HG02759 (cell line): ENCODE measurements at regions not wholly inside any gene's neighbourhood (a gene's known extent, or its start where the extent isn't known, plus 50 kb on each side); places are given as distances from the start of the nearest gene placed in this dataset.
"Not testable (repeated sequence)": the region's sequence is repeated elsewhere in the genome, so short reads cannot be mapped to it uniquely, and the experiment has no call there.

Experiments
- ATAC-seq: cut with Tn5 transposase; IDR thresholded peaks from one replicate; pipeline ENCODE4 v1.9.1; 2021; ENCODE audit warnings: mild to moderate bottlenecking, moderate library complexity; ENCODE audit not compliant: unreplicated experiment

DNA sequence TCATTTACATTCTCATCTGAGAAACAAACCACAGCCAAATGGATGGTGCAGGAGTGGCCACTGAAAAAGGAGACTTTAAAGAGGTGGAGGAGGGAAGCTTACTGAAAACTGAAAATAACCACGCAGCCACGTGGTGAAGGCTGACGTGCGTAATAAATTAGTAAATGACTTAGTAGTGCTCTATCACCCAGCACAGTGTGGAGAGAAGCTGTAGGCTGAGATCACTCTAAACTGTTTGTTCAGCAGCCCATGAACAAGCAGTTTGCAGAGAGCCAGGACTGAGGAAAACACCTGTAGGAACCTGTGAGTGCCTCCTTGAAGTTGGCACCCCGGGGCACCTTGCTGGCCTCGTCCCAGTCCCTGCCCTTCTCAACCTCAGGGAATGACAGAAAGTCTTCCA is 193.0 kb downstream of the TXNL1 start:
- no peak for ATAC-seq

DNA sequence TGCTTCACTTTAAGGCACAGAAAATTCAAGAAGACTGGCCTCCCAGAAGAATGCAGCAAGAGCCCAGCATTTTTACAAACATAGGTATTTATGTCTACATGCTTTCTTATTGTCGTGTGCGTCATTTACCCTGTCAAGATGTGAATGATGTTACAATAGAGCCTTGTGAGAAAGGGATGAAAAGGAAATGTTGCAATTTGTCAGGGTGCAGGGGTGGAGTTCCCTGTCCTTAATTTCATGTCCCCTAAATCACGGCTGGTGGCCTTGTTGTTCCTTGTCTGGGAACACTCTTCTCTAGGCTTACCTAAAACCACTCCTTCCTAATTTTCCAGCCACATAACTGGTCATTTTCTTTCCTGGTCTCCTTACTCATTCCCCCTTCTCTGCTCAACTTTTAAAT is 194.2 kb downstream of the TXNL1 start:
- no peak for ATAC-seq

DNA sequence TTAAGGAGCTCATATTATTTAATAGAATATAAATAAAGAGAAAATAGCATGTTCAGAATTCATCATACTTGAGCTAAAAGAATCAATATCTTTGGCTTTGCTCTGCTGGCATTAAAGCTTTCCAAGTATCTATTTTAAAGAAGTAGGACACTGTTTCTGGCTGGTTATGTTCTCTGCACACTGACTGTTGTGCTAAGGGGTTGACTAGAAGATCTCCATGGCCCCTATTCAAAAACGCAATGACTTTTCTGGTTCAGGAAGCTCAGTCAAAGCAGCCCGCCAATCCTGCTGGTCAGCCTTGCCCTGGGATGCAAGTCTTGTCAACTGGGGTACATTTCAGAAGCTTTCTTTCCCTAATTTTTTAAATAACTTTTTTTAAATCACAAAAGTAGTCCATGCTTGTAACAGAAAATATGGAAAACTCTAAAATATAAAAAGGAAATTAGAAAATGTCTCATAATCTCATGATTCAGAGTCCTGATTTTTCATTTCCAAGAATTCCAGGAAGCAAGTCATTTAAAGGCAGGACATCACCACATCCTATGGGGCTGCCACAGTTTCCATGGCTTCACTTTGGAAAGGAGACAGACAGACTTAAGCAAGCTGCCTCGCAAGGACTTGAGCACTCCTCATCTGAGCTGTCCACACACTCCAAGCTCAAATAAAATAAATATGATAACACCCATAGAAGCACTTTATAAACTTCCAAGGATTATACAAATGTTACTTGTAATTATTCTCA is 195.1 kb downstream of the TXNL1 start:
- no peak for ATAC-seq

DNA sequence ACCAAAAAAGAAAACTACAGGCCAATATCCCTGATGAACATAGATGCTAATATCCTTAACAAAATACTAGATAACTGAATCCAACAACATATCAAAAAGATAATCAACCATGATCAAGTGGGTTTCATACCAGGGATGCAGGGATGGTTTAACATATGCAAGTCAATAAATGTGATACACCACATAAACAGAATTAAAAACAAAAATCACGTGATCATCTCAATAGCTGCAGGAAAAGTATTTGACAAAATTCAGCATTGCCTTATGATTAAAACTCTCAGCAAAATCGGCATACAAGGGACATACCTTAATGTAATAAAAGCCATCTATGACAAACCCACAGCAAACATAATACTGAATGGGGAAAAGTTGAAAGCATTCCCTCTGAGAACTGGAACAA is 199.9 kb downstream of the TXNL1 start:
- not testable (repeated sequence) for ATAC-seq

DNA sequence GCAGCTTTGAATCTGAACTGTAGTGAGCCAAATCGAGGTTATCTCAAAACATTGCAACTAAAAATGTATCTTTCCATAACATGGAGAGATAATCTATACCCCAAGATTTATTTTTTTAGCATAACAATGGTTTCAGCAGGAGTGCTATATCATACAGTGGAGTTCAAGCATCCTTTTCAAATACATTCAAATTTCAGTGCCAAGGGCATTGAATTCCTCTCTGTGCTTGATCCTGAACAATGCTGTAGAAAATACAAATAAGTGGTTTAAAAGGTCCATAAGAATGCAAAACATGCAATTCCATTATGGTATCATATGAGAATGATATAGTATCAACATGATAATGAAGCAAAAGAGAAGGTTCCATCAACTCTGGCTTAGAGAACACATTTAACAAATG is 201.7 kb downstream of the TXNL1 start:
- ATAC-seq, result no peak

DNA sequence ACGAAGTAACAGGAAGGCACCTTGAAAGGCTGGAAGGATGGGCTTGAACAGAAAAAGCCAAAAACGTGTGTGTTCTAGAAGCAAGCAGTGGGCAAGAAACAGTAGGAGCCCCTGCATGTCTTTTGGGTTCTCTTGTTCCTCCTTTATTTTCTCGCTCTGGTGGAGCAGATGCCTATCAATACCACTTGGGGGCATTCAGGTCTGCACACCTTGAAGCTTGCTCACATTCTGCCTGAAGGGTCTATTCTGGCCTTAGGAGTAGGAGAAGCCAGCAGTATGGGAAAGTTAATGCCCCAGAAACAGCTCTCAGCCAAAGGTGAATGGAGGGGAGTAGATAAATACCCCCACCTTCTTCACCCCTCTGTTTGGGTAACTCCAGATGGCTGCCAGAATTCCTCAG is 204.5 kb downstream of the TXNL1 start:
- ATAC-seq, result no peak

DNA sequence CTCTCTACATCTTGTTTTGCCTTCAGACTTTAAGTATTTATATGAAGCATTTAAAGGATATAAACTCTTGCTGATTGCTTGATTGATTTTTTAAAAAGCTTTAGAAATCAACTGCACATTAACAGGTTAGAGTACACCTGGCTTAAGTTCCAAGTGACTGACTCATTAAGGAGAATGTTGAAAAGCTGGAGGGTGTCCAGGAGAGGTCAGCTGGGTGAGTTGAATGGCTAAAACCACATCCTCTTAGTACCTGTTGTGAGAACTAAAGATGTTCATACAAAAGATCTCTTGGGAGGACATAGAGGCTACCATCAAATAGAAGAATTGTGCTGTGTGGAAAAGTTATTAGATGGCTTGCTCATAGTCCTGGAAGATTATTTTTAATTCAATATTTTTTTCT is 206.8 kb downstream of the TXNL1 start:
- ATAC-seq, result no peak

DNA sequence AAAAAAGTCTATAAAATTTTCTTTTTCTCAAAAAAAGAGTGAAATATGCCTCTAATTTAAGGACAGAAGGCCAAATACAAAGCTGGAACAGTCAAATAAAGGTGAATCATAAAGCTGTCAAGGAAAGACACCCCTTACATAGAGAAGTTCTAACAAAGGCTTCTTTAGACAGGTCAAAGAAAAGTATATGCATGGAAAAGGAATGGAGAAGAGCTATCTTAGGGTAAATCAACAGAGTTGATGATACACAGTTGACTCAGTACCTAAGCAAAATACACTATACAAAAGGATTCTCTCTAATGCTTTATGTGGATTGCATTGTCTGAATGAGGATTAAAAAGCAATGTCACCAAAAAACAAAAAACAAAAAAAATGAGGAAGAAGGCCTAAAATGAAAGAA is 214.8 kb downstream of the TXNL1 start:
- no peak for ATAC-seq

DNA sequence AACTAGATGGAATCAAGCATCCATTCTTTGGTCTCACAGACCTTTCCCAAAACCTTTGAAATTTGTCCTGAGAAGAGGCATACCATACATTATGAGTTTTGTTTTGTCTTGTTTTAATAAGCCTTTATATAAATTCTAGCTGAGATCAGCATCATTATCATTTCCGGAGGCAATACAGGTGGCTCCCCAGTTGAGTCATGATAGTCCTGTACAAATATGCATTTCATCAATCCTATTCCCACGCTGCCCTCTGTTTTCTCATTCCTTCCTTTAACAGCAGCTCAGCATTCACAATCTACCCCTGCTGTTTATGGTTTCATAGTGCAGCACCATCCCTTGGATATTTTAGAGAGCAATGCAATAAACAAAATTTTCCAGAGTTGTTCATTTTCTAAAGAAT is 216.7 kb downstream of the TXNL1 start:
- no peak for ATAC-seq

DNA sequence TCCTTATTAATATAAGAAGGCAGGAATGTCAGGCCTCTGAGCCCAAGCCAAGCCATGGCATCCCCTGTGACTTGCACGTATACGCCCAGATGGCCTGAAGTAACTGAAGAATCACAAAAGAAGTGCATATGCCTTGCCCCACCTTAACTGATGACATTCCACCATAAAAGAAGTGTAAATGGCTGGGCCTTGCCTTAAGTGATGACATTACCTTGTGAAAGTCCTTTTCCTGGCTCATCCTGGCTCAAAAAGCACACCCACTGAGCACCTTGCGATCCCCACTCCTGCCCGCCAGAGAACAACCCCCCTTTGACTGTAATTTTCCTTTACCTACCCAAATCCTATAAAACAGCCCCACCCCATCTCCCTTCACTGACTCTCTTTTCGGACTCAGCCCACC is 217.5 kb downstream of the TXNL1 start:
- ATAC-seq, result not testable (repeated sequence)

DNA sequence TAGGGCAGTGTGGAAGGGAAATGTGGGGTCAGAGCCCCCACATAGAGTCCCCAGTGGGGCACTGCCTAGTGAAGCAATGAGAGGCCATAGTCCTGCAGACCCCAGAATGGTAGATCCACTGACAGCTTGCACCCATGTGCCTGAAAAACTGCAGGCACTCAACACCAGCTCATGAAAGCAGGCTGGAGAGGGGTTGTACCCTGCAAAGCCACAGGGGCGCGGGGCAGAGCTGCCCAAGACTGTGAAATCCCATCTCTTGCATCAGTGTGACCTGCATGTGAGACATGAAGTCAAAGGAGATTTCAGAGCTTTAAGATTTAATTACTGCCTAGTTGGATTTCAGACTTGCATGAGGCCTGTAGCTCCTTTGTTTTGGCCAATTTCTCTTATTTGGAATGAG is 224.0 kb downstream of the TXNL1 start:
- ATAC-seq, result no peak

DNA sequence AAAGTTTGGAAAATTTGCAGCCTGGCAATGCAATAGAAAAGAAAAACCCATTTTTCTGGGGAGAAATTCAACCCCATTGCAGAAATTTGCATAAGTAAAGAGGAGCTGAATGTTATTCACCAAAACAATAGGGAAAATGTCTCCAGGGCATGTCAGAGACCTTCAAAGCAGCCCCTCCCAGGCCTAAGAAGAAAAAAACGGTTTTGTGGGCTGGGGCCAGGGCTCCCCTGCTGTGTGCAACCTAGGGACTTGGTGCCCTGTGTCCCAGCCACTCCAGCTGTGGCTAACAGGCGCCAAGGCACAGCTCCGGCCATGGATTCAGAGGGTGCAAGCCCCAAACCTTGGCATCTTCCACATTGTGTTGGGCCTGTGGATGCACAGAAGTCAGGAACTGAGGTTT is 224.5 kb downstream of the TXNL1 start:
- no peak for ATAC-seq

DNA sequence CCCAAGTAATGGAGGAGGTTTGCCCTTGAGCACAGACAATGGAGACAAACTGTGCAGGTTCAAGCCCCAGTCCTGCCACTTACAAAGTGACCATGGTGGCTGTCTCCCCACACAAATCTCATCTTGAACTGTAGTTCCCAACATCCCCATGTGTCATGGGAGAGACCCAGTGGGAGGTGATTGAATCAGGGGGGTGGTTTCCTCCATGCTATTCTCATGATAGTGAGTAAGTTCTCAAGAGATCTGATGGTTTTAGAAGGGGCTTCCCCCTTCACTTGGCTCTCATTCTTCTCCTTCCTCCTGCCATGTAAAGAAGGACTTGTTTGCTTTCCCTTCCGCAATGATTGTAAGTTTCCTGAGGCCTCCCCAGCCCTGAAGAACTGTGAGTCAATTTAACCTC is 225.4 kb downstream of the TXNL1 start:
- no peak for ATAC-seq

DNA sequence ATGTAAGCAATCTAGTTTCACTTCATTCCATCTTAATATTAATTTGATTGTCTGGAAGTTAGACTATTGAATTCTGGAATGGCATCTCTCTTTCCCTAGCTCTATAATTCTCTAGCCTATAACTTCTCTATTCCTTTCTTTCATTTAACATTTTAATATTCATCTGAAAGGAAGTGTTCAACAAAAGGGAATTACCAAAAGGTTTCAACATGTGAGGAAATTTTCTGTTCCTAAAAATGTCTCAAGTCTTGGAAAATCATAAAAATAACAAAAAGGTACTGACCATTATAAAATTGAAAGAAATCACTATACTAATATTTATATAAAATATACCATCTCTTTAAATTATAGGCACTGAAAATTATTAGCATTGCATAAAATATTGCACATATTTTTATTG is 228.7 kb downstream of the TXNL1 start:
- ATAC-seq, result no peak

DNA sequence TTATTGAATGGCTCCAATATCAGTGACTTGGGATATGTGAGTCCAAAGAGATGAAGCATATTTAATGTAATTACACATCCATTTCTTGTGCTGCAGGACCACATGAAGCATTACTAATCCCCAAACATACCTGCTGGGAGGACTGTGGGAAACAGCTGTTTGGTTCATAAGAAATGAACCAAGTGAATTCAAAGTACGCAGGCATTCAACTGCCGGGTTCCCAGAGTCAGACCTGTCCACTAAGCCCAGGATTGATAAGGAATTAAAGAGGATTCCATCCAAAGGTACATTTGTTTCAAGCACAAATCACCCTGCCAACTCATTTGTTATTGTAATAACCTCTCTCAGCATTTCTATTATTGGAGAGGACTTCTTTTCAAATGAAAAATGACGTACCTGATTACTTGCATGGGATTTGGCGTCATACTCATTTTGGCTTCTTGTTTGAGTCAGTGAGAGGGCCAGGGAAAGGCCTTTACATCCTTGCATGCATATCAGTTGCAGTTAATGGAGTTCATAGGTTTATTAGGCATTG is 230.7 kb downstream of the TXNL1 start:
- no peak for ATAC-seq

DNA sequence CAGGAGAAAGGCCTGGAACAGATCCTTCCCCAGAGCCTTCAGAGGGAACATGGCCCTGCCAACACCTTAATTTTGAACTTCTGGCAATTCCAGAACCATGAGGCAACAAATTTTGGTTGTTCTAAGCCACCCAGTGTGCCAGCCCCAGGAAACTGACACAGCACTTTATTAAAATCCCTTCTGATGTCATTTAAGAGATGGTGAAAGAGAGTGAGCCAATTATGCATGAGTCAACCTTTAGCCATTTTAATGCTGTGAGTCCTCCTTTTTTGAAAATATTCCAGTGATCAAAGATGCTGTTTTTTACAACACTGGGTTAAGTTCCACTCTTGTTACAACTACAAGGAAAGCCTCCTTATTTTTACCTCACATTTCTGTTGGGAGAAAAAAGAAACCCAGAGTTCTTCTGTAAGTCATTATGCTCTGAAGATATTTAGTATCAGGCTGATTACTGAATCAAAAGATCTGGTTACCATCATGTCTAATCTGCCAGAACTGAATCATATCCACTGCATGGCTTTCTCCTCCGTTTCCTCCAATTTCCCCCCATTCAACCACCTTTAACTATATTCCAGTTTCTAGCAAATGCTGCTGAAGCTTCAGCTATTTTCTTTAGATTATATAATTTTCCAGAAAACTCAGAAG is 235.4 kb downstream of the TXNL1 start:
- no peak for ATAC-seq

DNA sequence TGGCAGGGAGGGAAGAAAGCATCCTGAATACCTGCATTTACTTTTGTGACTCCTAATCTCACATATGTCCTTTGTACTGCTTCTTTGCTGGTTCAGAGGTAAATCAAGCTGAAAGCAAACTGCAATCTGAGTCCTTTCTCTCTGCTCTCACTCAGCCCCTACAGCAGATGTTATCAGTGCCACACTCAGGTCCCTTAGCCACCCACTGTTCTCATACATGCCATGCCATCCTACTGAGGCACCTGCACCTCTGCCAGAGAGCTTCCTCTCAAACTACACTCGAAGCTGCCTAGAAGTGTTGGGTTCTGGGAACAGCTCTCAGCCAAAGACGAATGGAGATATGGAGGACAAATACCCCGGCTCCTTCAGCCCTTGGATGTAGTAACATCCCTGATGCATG is 244.5 kb downstream of the TXNL1 start:
- ATAC-seq, result no peak

DNA sequence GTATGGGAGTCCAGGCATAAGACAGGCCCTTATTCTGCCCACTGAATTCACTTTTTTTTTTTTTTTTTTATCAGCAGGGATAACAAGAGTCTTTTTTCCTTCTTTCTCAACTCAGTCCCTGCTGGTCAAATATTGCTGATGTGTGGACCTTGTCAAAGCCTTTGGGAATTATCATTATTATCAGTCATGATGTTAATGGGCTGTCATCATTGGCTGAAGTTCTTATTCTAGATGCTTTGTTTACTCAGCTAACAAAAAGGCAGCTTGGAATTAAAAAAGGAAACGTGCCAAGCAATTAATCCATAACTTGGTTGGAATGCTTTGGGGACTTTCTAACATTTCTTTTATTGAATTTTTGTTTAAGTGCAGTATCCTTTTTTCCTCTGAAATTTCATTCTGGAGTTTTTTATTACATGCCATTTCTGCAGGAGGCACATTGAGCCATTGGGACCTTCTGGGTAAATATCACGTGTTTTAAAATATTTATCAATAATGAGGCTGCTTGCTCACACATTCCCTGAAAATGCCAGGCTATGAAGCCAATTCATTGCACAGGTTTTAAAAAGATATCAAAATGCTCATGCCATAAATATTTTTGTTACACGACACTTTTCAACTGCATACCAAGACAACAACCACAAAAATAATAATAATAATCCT is 246.3 kb downstream of the TXNL1 start:
- no peak for ATAC-seq

DNA sequence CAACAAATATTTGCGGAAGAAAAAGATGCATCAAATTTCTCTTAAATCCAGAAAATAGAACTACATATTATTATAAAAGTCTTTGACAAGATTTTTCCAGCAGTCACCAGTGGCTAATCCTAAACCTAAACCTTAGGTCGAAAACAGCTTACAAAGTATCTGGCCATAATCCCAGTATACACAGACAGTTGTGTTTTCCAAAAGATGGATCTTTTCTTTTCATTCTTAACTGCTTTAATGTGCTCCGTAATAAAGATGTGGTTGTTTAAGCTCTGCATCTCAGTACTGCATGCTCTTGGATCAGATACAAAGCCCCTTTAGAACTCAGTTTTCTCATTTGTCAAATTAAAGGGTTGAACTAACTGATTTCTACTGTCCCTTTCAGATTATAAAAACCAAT is 247.8 kb downstream of the TXNL1 start:
- no peak for ATAC-seq

DNA sequence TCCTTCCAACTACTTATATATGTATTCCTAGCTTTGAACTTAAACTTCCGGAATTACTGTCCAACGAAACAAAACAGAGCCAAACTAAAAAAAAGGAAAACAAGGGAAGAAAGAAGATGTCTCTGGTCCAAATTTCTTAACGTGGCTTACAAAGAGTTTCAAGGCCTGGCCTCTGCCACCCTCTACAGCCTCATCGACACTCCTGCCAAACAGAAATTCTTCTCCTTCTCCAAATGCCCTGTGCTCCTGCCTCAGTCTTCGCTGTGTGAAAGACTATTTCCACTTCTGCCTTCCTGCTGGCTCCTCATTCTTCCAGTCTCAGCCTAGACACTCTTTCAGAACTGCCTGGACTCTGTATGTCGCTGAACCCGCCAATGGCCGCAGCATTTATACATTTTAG is 249.2 kb downstream of the TXNL1 start:
- no peak for ATAC-seq

DNA sequence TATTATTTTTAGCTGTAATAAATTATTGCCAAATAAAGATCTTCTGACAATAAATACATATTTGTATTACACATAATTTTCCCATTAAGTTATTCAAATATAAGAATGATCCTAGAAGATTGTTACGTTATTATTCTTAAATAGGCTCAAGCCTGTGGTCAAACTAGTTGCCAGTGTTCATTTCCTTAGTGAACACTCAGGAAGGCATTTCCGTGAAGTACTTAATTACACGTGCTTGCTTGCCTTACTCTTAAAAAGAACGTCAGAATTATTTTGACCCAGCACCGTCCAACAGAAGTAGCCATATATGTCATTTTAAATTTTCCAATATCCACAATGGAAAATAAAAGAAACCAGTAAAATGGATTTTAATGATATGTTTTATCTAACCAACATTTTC is 249.8 kb downstream of the TXNL1 start:
- ATAC-seq, result no peak

DNA sequence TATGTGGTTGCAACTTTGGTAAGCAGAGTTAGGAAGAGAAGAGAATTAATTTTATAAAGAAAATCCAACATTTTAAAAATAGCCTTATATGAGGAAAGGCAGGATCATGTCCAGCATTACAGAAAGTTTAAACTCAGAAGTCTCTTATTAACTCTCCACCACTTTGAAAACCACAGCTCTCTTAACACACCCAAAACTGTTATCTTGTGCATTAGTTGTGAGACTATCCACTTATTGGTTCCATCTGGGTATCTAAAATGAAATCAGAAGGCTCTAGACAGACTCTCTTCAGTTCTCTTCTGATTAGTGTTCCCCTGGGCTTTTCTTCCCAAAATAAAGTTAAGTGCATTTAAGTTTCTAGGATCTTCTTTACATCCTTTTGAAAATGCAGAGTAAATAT is 251.5 kb downstream of the TXNL1 start:
- no peak for ATAC-seq
